ENCODE measurements at regions not wholly inside any gene's neighbourhood (a gene's known extent, or its start where the extent isn't known, plus 50 kb on each side); places are given as distances from the start of the nearest gene placed in this dataset.

GRCh38 chr5:87116825-87117512 lies 150.7 kb upstream of the RASA1 start:
- TF ChIP-seq CTCF (optimal IDR thresholded peaks at IDR 0.05 in 1 of 3, IDR thresholded peaks at IDR 0.05 in 1 of 3, conservative IDR thresholded peaks at IDR 0.05 in 1 of 3; ENCODE audit: extremely low read depth in 1 of 3, insufficient read depth in 2 of 3, low read length in 3 of 3) (no peak), EZH2 (IDR thresholded peaks at IDR 0.05; ENCODE audit: low read length) (no peak)
